DOHH2 (cell line): ENCODE measurements at regions not wholly inside any gene's neighbourhood (a gene's known extent, or its start where the extent isn't known, plus 50 kb on each side); places are given as distances from the start of the nearest gene placed in this dataset.
"Not testable (repeated sequence)": the region's sequence is repeated elsewhere in the genome, so short reads cannot be mapped to it uniquely, and the experiment has no call there.

Source experiments
- H3F3A ChIP-seq: fragments of 200-600 bp; sonication (generic), shearing (Covaris generic); 2 replicates; pipeline ENCODE4 v1.6.0; 2016; ENCODE audit warnings: antibody characterized with exemption, mild to moderate bottlenecking; ENCODE audit not compliant: control insufficient read depth, insufficient read depth
- H3K27ac ChIP-seq: fragments of 200-600 bp; sonication (generic); 2 replicates; pipeline ENCODE4 v1.5.1; 2014; ENCODE audit warnings: low read depth, mild to moderate bottlenecking, low read length, moderate library complexity
- H3K27me3 ChIP-seq: fragments of 200-600 bp; sonication (generic); 2 replicates; pipeline ENCODE4 v1.6.1; 2014; ENCODE audit warnings: mild to moderate bottlenecking, low read length, mixed read lengths; ENCODE audit not compliant: control insufficient read depth
- H3K36me3 ChIP-seq: fragments of 200-600 bp; sonication (generic); 2 replicates; pipeline ENCODE4 v1.6.1; 2014; ENCODE audit warnings: mild to moderate bottlenecking, low read length, moderate library complexity, mixed read lengths; ENCODE audit not compliant: control insufficient read depth
- H3K4me1 ChIP-seq: fragments of 200-600 bp; sonication (generic); 2 replicates; pipeline ENCODE4 v1.6.1; 2014; ENCODE audit warnings: mild to moderate bottlenecking, low read length, mixed read lengths; ENCODE audit not compliant: control insufficient read depth
- H3K4me2 ChIP-seq: fragments of 200-600 bp; sonication (generic); 2 replicates; pipeline ENCODE4 v1.6.0; 2014; ENCODE audit warnings: mild to moderate bottlenecking, low read length, moderate library complexity
- H3K4me3 ChIP-seq: fragments of 200-600 bp; sonication (generic); 2 replicates; pipeline ENCODE4 v1.5.1; 2014; ENCODE audit warnings: mild to moderate bottlenecking, low read length, mixed read lengths
- H3K79me2 ChIP-seq: fragments of 200-600 bp; sonication (generic); 2 replicates; pipeline ENCODE4 v1.6.1; 2014; ENCODE audit warnings: mild to moderate bottlenecking, low read length, mixed read lengths; ENCODE audit not compliant: control insufficient read depth
- H3K9me2 ChIP-seq: fragments of 200-600 bp; sonication (generic); replicated peaks from 2 replicates; pipeline ENCODE4 v1.6.1; 2014; ENCODE audit warnings: mild to moderate bottlenecking, low read length, mixed read lengths; ENCODE audit not compliant: control insufficient read depth
- H3K9me3 ChIP-seq: fragments of 200-600 bp; sonication (generic); 2 replicates; pipeline ENCODE4 v1.6.1; 2014; ENCODE audit warnings: antibody characterized with exemption, low read length, mixed read lengths; ENCODE audit not compliant: control insufficient read depth, insufficient read depth
- H4K20me1 ChIP-seq: fragments of 200-600 bp; sonication (generic); 2 replicates; pipeline ENCODE4 v1.6.0; 2014; ENCODE audit warnings: low read depth, mild to moderate bottlenecking, antibody characterized with exemption, low read length, moderate library complexity; ENCODE audit not compliant: control insufficient read depth, insufficient read depth
- CTCF ChIP-seq: fragments of 200-600 bp; sonication (generic); IDR thresholded peaks from one replicate; pipeline ENCODE4 v1.5.1; 2014; ENCODE audit warnings: antibody characterized with exemption, mild to moderate bottlenecking, low read depth, low read length; ENCODE audit not compliant: poor library complexity, severe bottlenecking
- EZH2phosphoT487 ChIP-seq: fragments of 200-600 bp; sonication (generic); IDR thresholded peaks from 2 replicates; pipeline ENCODE4 v1.6.1; 2017; ENCODE audit warnings: borderline replicate concordance, mild to moderate bottlenecking, antibody characterized with exemption, low read length, moderate library complexity, mixed read lengths

GRCh38 chr18:72965616-72966015 is 97.8 kb upstream of the NETO1 start:
- Histone ChIP-seq H3K4me3 (no peak overlapping the region), H3K4me2 (no peak overlapping the region), H3K9me3 (no peaks in the 10 kb centered on the region), H3K4me1 (no peaks in the 10 kb centered on the region), H4K20me1 (no peaks in the 10 kb centered on the region), H3K27me3 (no peaks in the 10 kb centered on the region), H3F3A (no peaks in the 10 kb centered on the region), H3K27ac (no peak overlapping the region), H3K79me2 (no peaks in the 10 kb centered on the region), H3K36me3 (no peaks in the 10 kb centered on the region), H3K9me2 (no peaks in the 10 kb centered on the region)
- no peak for TF ChIP-seq EZH2phosphoT487
- TF ChIP-seq CTCF = no peak

GRCh38 chr18:72958195-72958594 is 90.4 kb upstream of the NETO1 start:
- H3K36me3 ChIP-seq, H3K4me1 ChIP-seq, H3K4me2 ChIP-seq, H3K27ac ChIP-seq, H3K9me3 ChIP-seq, H3F3A ChIP-seq, H3K27me3 ChIP-seq, H3K4me3 ChIP-seq, H4K20me1 ChIP-seq, H3K79me2 ChIP-seq, H3K9me2 ChIP-seq: not testable (repeated sequence)

GRCh38 chr18:72948439-72948838 is 80.7 kb upstream of the NETO1 start:
- Histone ChIP-seq H3K27ac (no peak overlapping the region), H3F3A (no peaks in the 10 kb centered on the region), H3K9me2 (no peaks in the 10 kb centered on the region), H3K36me3 (no peaks in the 10 kb centered on the region), H3K4me3 (no peak overlapping the region), H4K20me1 (no peaks in the 10 kb centered on the region), H3K4me2 (no peak overlapping the region), H3K27me3 (no peaks in the 10 kb centered on the region), H3K4me1 (no peaks in the 10 kb centered on the region), H3K79me2 (no peaks in the 10 kb centered on the region), H3K9me3 (no peaks in the 10 kb centered on the region)
- TF ChIP-seq CTCF (no peak), EZH2phosphoT487 (no peak)

GRCh38 chr18:72942766-72943165 is 75.0 kb upstream of the NETO1 start:
- Histone ChIP-seq H3K4me2 (no peak overlapping the region), H3K9me3 (no peaks in the 10 kb centered on the region), H3K36me3 (no peaks in the 10 kb centered on the region), H4K20me1 (no peaks in the 10 kb centered on the region), H3K27me3 (no peaks in the 10 kb centered on the region), H3F3A (no peaks in the 10 kb centered on the region), H3K4me1 (no peaks in the 10 kb centered on the region), H3K4me3 (no peak overlapping the region), H3K79me2 (no peaks in the 10 kb centered on the region), H3K27ac (no peak overlapping the region), H3K9me2 (no peaks in the 10 kb centered on the region)
- no peak for TF ChIP-seq CTCF
- TF ChIP-seq EZH2phosphoT487 = no peak
